ENCODE measurements at regions not wholly inside any gene's neighbourhood (a gene's known extent, or its start where the extent isn't known, plus 50 kb on each side); places are given as distances from the start of the nearest gene placed in this dataset.

GRCh38 chr20:22390543-22390903 lies 193.8 kb downstream of the FOXA2 start:
- no peak overlapping the region for H3K4me3 ChIP-seq

GRCh38 chr20:22389836-22390542 lies 194.4 kb downstream of the FOXA2 start:
- Histone ChIP-seq H3K27me3 (no peaks in the 10 kb centered on the region), H3K4me1 (no peaks in the 10 kb centered on the region), H3K27ac (no peak overlapping the region), H3K4me3 (no peak overlapping the region), H3K9me3 (no peaks in the 10 kb centered on the region), H3K36me3 (no peaks in the 10 kb centered on the region)
- DNase-seq (ENCODE audit: low spot score), result no peak
- no peak for TF ChIP-seq CTCF (IDR thresholded peaks at IDR 0.05)

More at GRCh38 chr20:22390543-22390903, 193.8 kb downstream of the FOXA2 start:
- H3K9me3 ChIP-seq, result no peaks in the 10 kb centered on the region
- H3K27me3 ChIP-seq, result no peaks in the 10 kb centered on the region
- H3K4me1 ChIP-seq, result no peaks in the 10 kb centered on the region
- no peak overlapping the region for H3K27ac ChIP-seq
- no peak for TF ChIP-seq CTCF (IDR thresholded peaks at IDR 0.05)
- DNase-seq (ENCODE audit: low spot score), result no peak
- no peaks in the 10 kb centered on the region for H3K36me3 ChIP-seq

- Histone ChIP-seq H3K4me3 (no peak overlapping the region), H3K36me3 (no peaks in the 10 kb centered on the region), H3K27ac (no peak overlapping the region), H3K4me1 (no peaks in the 10 kb centered on the region), H3K9me3 (no peaks in the 10 kb centered on the region), H3K27me3 (no peaks in the 10 kb centered on the region)
- TF ChIP-seq CTCF (IDR thresholded peaks at IDR 0.05), result no peak
- DNase-seq (ENCODE audit: low spot score), result no peak
Observed at GRCh38 chr20:22387452-22387851, 196.9 kb downstream of the FOXA2 start.

- DNase-seq (ENCODE audit: low spot score), result no peak
- Histone ChIP-seq H3K27ac (no peak overlapping the region), H3K9me3 (no peaks in the 10 kb centered on the region), H3K4me3 (no peak overlapping the region), H3K36me3 (no peaks in the 10 kb centered on the region), H3K4me1 (no peaks in the 10 kb centered on the region), H3K27me3 (no peaks in the 10 kb centered on the region)
- no peak for TF ChIP-seq CTCF (IDR thresholded peaks at IDR 0.05)
Observed at GRCh38 chr20:22386306-22386623, 198.1 kb downstream of the FOXA2 start.

GRCh38 chr20:22385602-22386305 lies 198.6 kb downstream of the FOXA2 start:
- no peaks in the 10 kb centered on the region for H3K27me3 ChIP-seq
- DNase-seq (ENCODE audit: low spot score), result no peak
- peak in 1 of 2 donors; percentile 33 for TF ChIP-seq CTCF (IDR thresholded peaks at IDR 0.05)

More at GRCh38 chr20:22385602-22386305, 198.6 kb downstream of the FOXA2 start:
- Histone ChIP-seq H3K4me3 (no peak overlapping the region), H3K9me3 (no peaks in the 10 kb centered on the region), H3K4me1 (no peaks in the 10 kb centered on the region), H3K27ac (no peak overlapping the region), H3K36me3 (no peaks in the 10 kb centered on the region)
